Lung (tissue), 11 donors: ENCODE measurements at regions not wholly inside any gene's neighbourhood (a gene's known extent, or its start where the extent isn't known, plus 50 kb on each side); places are given as distances from the start of the nearest gene placed in this dataset.
A peak's percentile ranks its signal among the peaks of the same experiment; 100 is the strongest.

Experiments
- ATAC-seq: fragments of 200-7000 bp; cut with Tn5 transposase; one replicate; pipeline ENCODE4 v1.9.1; 2020; ENCODE audit warnings: moderate number of reproducible peaks; ENCODE audit not compliant: insufficient read depth, low FRiP score
- DNase-seq, 3 donors: peaks; one replicate each; pipeline ENCODE4 v3.0.0-alpha.2; 2013 to 2017
- H3K27ac ChIP-seq, 2 donors: one replicate each; pipeline ENCODE4 v1.5.1; 2013; ENCODE audit warnings: mild to moderate bottlenecking in 2 of 2, moderate library complexity in 2 of 2, control low read depth in 1 of 2, inconsistent platforms in 1 of 2, low read depth in 1 of 2, low read length in 1 of 2
- H3K27me3 ChIP-seq, 3 donors: one replicate each; pipeline ENCODE4 v1.5.1; 2013; ENCODE audit warnings: low read length in 2 of 3; ENCODE audit not compliant: control insufficient read depth in 3 of 3, insufficient read depth in 3 of 3
- H3K36me3 ChIP-seq, 4 donors: one replicate each; pipeline ENCODE4 v1.5.1; 2013; ENCODE audit warnings: low read length in 4 of 4, mild to moderate bottlenecking in 1 of 4, moderate library complexity in 1 of 4; ENCODE audit not compliant: control insufficient read depth in 4 of 4, insufficient read depth in 4 of 4
- H3K4me1 ChIP-seq, 5 donors: one replicate each; pipeline ENCODE4 v1.5.1; 2013; ENCODE audit warnings: low read length in 5 of 5, mild to moderate bottlenecking in 2 of 5, moderate library complexity in 1 of 5; ENCODE audit not compliant: control insufficient read depth in 5 of 5, insufficient read depth in 5 of 5
- H3K4me3 ChIP-seq: one replicate; pipeline ENCODE4 v1.5.1; 2013; ENCODE audit warnings: mild to moderate bottlenecking, control low read depth, moderate library complexity
- H3K9ac ChIP-seq, 2 donors: one replicate each; pipeline ENCODE4 v1.5.1; 2013; ENCODE audit warnings: low read length in 2 of 2, control low read depth in 1 of 2; ENCODE audit not compliant: insufficient read depth in 1 of 2
- H3K9me3 ChIP-seq, 4 donors: one replicate each; pipeline ENCODE4 v1.5.1; 2013; ENCODE audit warnings: low read length in 3 of 4, mild to moderate bottlenecking in 1 of 4, moderate library complexity in 1 of 4; ENCODE audit not compliant: control insufficient read depth in 4 of 4, insufficient read depth in 3 of 4
- WGBS, 2 donors: extraction: QIAGEN DNeasy Blood & Tissue Kit; methylation state at CpG; one replicate each; pipeline ENCODE4 v1.1.7; 2013; 5-methylcytosine and 5-hydroxymethylcytosine counted together
- TF ChIP-seq, protein P1 (sequence below): IDR thresholded peaks from 2 replicates; pipeline ENCODE4 v1.5.1; 2012; ENCODE audit warnings: mild to moderate bottlenecking; ENCODE audit errors: control extremely low read depth, extremely low read depth
- donor health status: control.
- donor health status: control.
- donor health status: Bipolar disorder and iron deficiency.
- donor health status: healthy.
- donor health status: DM: yes; HTN: yes; CAD: no.

DNA sequence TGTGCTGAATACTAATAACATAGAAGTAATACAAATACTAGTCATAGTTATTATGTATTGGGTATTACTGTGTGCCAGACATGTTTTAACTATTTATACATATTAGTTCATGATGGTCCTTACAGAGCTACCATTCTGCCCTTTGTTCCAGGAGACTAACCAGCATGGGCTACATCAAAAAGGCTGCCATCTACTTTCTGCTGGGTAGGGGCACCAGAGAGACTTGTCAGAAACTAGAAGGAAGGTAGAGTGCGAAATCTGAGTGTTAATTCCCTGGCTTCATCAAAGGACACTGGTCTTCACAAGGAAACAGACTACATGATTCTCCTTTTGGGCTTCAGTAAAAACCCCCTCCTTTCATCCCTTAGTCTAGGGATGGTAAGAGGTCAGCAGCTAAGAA is 347.8 kb downstream of the GBA3 start:
- ATAC-seq (no peak), DNase-seq (no peak)
- no peak overlapping the region for H3K27ac ChIP-seq
- H3K36me3 ChIP-seq, result no peaks in the 10 kb centered on the region
- 90% methylated on average over 1 of the region's 1 CpG for WGBS, 2 donors
- H3K9me3 ChIP-seq, result no peaks in the 10 kb centered on the region
- H3K27me3 ChIP-seq, result no peaks in the 10 kb centered on the region
- TF ChIP-seq, protein P1, sequence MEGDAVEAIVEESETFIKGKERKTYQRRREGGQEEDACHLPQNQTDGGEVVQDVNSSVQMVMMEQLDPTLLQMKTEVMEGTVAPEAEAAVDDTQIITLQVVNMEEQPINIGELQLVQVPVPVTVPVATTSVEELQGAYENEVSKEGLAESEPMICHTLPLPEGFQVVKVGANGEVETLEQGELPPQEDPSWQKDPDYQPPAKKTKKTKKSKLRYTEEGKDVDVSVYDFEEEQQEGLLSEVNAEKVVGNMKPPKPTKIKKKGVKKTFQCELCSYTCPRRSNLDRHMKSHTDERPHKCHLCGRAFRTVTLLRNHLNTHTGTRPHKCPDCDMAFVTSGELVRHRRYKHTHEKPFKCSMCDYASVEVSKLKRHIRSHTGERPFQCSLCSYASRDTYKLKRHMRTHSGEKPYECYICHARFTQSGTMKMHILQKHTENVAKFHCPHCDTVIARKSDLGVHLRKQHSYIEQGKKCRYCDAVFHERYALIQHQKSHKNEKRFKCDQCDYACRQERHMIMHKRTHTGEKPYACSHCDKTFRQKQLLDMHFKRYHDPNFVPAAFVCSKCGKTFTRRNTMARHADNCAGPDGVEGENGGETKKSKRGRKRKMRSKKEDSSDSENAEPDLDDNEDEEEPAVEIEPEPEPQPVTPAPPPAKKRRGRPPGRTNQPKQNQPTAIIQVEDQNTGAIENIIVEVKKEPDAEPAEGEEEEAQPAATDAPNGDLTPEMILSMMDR, result no peak
- no peak overlapping the region for H3K4me3 ChIP-seq
- H3K9ac ChIP-seq, result no peak overlapping the region
- H3K4me1 ChIP-seq, result no peaks in the 10 kb centered on the region

DNA sequence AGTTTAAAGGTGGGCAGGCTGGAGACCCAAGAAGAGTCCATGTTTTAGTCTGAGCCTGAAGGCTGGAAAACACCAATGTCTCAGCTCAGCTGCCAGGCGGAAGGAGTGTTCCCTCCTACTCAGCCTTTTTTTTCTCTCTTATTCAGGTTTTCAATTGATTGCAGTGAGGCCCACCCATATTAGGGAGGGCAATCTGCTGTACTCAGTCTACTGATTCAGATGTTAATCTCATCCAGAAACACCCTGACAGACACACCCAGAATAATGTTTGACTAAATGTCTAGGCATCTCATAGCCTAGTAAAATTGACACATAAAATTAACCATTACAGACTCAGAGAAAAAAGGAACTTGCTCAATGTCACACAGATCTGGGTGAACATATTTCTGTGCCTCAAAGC is 347.1 kb downstream of the GBA3 start:
- Histone ChIP-seq H3K4me1 (no peaks in the 10 kb centered on the region), H3K9ac (no peak overlapping the region), H3K4me3 (no peak overlapping the region), H3K9me3 (no peaks in the 10 kb centered on the region), H3K27ac (no peak overlapping the region), H3K36me3 (no peaks in the 10 kb centered on the region), H3K27me3 (no peaks in the 10 kb centered on the region)
- TF ChIP-seq, protein P1, result no peak
- 91 to 94% methylated on average over 1 of the region's 1 CpG for WGBS, 2 donors
- ATAC-seq (no peak), DNase-seq (no peak)

DNA sequence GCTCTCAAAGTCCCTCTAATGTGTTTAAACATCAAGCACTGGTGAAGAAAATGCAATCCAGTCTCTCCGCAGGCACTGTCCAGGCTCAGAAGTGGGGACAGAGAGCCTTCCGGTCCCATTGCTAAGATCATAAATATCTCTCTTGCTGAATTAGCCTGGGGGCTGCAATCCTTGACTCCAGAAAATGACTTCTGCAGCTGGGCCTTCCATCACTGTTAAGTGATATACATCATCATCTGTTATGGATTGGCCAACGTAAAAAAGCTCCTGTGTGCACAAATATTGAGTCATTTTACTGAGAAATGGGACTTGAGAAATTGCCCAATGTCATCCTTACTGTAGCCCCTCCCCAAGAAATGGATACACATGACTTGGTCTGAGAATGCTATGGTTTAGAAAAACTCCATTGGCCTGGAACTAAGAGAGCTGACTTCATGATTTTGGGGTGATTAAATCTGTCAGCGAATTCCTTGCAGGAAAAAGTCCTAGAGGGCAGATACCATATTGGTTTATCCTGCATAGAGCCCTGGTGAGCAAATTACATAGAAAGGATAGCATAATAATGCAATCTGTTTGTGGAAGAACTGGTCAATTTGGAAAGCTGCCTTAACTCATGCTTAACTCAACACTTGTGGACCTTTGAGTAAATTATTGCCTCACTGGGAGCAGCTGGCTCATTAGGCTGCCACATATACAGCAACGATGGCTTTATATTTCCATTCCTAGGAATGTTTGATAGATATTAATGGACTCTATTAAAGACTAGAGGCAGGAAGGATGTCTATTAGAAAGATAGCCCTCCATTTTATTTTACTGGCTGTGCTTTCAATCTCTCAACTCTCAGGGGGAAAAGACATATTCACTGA is 346.1 kb downstream of the GBA3 start:
- Histone ChIP-seq H3K4me1 (no peaks in the 10 kb centered on the region), H3K9me3 (no peaks in the 10 kb centered on the region), H3K27me3 (no peaks in the 10 kb centered on the region), H3K36me3 (no peaks in the 10 kb centered on the region), H3K9ac (no peak overlapping the region), H3K27ac (no peak overlapping the region), H3K4me3 (no peak overlapping the region)
- ATAC-seq, result no peak
- TF ChIP-seq, protein P1, result no peak
- DNase-seq, result peak in 1 of 3 donors; percentile 7
- 70 to 77% methylated on average over 5 of the region's 5 CpGs for WGBS, 2 donors
